ENCODE measurements at regions not wholly inside any gene's neighbourhood (a gene's known extent, or its start where the extent isn't known, plus 50 kb on each side); places are given as distances from the start of the nearest gene placed in this dataset.

GRCh38 chr11:129610125-129610524 is 205.5 kb upstream of the TMEM45B start:
- no peak for TF ChIP-seq CTCF (IDR thresholded peaks at IDR 0.05)
- no peak for TF ChIP-seq POLR2A (IDR thresholded peaks at IDR 0.05; ENCODE audit: low read depth)

Measured in esophagus muscularis mucosa (tissue), 3 donors.